ENCODE measurements at regions not wholly inside any gene's neighbourhood (a gene's known extent, or its start where the extent isn't known, plus 50 kb on each side); places are given as distances from the start of the nearest gene placed in this dataset.
"Not testable (repeated sequence)": the region's sequence is repeated elsewhere in the genome, so short reads cannot be mapped to it uniquely, and the experiment has no call there.

DNA sequence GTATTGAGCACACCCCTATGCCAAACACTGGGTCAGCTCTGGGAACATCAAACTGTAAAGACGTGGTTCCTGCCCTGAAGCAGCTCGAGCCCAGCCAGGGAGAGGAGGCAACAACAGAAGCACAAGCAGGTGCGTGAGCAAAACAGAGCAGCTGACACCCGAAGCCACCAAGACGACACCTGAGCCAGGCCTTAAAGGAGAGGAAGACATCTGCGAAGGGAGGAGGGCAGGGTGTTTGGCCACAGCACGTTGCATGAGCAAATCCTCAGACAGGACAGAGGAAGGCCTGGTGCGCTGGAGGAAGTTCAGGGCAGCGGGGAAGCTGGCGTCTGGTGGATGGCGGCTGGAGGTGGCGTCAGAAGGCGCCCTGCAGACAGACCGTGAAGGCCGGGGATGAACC lies 172.0 kb downstream of the KLRB1 start:
- H3K9me3 ChIP-seq; H3K27ac ChIP-seq; intact Hi-C loops (cut with DNase I; ENCODE audit: low total_unique reads); H3K27me3 ChIP-seq; in situ Hi-C loops (cut with MboI; ENCODE audit: low sequenced_read_pairs in 4 of 4); H3K36me3 ChIP-seq; DNase-seq; H3K4me1 ChIP-seq; H3K4me3 ChIP-seq: not testable (repeated sequence)
- peak; percentile 58 for ATAC-seq

DNA sequence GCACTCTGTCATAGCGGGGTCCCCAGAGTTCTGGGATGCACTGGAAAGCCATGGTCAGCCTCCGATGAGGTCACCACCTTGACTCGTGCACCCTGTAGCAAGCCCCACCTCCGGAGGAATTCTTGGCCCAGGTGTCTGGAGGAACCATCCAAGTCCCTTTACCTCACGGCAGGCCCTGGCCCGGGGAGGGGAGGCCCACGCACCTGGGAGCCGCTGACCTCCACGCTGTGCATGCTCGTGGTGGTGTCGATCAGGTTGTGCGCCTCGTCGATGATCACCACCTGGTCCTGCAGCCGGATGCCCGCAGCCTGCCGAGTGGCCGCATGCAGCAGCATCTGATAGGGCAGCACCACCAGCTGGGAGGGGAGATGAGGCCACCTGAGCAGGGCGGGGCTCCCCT lies 177.3 kb downstream of the KLRB1 start:
- DNase-seq; H3K9me3 ChIP-seq; H3K4me3 ChIP-seq; intact Hi-C loops (cut with DNase I; ENCODE audit: low total_unique reads); H3K27me3 ChIP-seq; H3K27ac ChIP-seq; in situ Hi-C loops (cut with MboI; ENCODE audit: low sequenced_read_pairs in 4 of 4); H3K36me3 ChIP-seq; ATAC-seq; H3K4me1 ChIP-seq: not testable (repeated sequence)

DNA sequence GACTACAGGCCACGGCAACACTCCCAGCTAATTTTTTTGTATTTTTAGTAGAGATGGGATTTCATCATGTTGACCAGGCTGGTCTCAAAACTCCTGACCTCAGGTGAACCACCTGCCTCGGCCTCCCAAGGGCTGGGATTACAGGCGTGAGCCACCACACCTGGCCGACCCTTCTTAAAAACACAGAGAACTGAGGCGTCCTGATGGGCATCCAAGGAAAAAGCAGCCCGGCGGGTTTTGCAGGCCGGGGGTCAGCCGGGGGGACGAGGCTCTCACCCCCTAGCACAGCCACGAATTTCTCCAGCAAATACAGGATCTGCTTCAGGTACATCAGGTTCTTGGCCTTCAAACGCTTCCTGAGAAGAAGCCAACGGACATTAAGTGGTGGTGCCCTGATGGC lies 178.9 kb downstream of the KLRB1 start:
- H3K4me1 ChIP-seq; H3K27me3 ChIP-seq; intact Hi-C loops (cut with DNase I; ENCODE audit: low total_unique reads); H3K4me3 ChIP-seq; in situ Hi-C loops (cut with MboI; ENCODE audit: low sequenced_read_pairs in 4 of 4); H3K36me3 ChIP-seq; DNase-seq; H3K27ac ChIP-seq; H3K9me3 ChIP-seq; ATAC-seq: not testable (repeated sequence)

DNA sequence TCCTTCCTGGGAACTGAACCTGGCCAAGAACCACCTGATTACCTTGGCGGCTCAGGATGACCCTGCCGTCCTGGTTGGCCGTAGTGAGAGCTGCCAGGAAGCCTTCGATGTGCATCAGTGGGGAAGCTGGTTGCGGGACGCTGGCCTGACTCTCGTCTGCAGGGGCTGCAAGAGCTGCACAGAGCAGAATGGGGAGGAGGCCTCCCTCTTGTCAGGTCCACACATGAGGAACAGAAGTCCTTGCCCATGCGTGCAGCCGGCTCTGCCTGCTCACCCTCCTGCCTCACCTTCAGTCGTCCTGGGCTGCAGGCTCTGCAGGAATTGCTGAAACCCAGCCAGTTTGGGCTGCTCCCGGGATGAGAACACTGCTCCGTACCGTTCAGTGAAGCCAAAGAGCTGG lies 182.3 kb downstream of the KLRB1 start:
- in situ Hi-C loops (cut with MboI; ENCODE audit: low sequenced_read_pairs in 4 of 4); DNase-seq; intact Hi-C loops (cut with DNase I; ENCODE audit: low total_unique reads); H3K36me3 ChIP-seq; H3K4me3 ChIP-seq; ATAC-seq; H3K27ac ChIP-seq; H3K27me3 ChIP-seq; H3K4me1 ChIP-seq; H3K9me3 ChIP-seq: not testable (repeated sequence)

DNA sequence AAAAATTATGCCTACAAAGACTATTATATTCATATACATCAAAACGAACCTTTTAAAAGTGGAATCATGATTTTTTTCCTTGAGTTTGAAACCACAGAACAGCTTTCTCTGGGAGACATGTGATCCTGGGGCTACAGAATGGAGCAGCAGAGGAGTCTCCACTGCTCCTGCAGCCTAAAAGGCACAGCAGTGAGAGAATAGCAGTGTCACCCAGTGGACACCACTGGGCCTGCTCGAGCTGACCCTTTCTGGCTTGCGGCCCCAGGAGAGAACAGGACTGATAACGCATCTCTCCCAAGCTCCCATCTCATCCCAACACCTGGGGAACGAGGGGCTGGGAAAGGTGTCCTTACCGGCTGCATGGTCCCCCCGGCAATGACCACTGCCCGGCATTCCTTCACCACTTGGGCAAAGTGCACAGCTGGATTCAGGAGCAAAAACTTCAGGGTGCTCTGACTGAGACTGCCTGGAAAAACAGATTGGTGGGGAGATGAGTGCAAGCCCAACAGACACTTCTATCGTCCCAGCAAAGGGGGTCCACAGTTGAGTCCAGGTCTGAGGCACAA lies 183.5 kb downstream of the KLRB1 start:
- H3K9me3 ChIP-seq; H3K4me3 ChIP-seq; intact Hi-C loops (cut with DNase I; ENCODE audit: low total_unique reads); H3K36me3 ChIP-seq; H3K27ac ChIP-seq; in situ Hi-C loops (cut with MboI; ENCODE audit: low sequenced_read_pairs in 4 of 4); H3K4me1 ChIP-seq; ATAC-seq; DNase-seq; H3K27me3 ChIP-seq: not testable (repeated sequence)

DNA sequence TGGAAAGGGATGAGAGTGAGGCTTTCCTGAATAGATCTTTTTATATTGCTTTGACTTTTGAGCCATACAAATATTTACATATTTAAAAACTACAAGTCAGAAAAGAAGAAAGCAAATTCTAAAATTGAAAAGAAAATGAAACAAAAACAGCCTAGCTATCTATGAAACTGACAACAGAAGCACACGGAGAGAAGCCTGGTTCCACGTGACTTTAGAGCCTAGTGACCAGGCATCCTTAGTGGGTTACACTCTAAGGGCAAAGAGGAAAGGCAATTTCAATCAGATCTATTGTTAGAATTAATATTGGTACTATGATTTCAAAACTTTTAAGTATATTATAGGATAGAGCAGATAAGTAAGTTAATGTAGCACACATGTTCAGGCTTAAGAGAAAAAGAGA lies 185.0 kb downstream of the KLRB1 start:
- intact Hi-C loops (cut with DNase I; ENCODE audit: low total_unique reads); H3K36me3 ChIP-seq; H3K4me1 ChIP-seq; ATAC-seq; H3K27me3 ChIP-seq; H3K4me3 ChIP-seq; DNase-seq; H3K27ac ChIP-seq; in situ Hi-C loops (cut with MboI; ENCODE audit: low sequenced_read_pairs in 4 of 4); H3K9me3 ChIP-seq: not testable (repeated sequence)

DNA sequence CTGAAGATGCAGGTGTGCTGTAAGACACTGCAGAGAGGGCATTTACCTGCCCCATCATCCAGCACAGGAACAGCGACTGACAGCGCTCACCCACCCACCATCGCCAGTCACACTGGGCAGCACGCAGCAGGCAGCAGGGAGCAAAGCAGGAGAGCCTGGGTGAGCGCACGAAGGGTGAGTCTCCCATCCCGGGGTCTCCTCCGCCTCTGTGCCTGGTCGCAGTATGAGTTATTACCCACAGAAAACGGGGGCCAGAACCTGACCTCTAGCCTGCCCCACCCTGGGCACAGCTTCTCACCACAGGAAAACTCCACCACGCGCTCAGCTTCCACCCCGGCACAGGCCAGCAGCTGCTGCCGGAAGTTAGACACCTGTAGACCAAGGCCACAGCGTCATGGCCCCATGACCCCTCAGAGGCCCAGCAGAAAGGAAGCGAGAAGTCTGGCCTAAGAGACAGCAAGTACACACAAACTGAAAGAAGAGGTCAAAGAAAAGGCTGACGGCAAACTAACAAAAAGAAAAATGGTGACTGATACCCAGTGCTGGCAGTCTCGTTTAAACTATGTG lies 186.1 kb downstream of the KLRB1 start:
- ATAC-seq; in situ Hi-C loops (cut with MboI; ENCODE audit: low sequenced_read_pairs in 4 of 4); DNase-seq; H3K36me3 ChIP-seq; H3K27me3 ChIP-seq; H3K4me1 ChIP-seq; H3K4me3 ChIP-seq; intact Hi-C loops (cut with DNase I; ENCODE audit: low total_unique reads); H3K27ac ChIP-seq; H3K9me3 ChIP-seq: not testable (repeated sequence)

DNA sequence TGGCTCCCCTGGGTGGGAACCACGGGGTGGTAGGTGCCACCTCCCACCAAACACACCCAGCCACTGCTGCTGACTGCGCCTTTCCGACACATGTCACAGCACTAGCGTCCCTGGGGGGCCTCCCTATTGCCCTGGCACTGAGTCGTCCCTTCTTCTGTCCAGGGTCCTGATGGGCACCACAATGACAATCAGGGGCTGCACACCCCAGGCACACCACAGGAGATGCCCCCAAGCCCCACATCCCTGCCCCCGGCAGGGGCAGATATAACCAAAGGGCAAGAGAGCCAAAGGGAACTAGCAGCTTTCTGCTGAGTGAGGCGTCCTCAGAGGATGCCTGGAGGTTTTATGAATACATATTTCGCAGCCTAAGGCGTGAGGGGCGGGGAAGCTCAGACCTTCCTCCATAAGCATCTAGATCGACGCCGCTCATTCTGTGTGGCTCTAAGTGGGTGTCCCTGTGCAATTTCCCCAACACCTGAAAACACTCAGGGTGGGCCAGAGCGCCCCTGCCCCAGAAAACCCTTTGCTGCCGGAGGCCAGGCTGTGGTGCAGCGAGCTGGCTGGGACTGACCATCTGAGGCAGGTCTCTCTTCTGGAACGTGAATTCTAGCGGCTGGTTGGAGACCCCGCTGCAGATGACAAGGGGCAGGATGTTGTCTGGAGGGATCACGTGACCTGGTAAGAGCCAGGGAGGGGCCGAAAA lies 186.7 kb downstream of the KLRB1 start:
- H3K9me3 ChIP-seq; H3K4me1 ChIP-seq; H3K27ac ChIP-seq; intact Hi-C loops (cut with DNase I; ENCODE audit: low total_unique reads); H3K27me3 ChIP-seq; H3K4me3 ChIP-seq; in situ Hi-C loops (cut with MboI; ENCODE audit: low sequenced_read_pairs in 4 of 4); ATAC-seq; DNase-seq; H3K36me3 ChIP-seq: not testable (repeated sequence)

DNA sequence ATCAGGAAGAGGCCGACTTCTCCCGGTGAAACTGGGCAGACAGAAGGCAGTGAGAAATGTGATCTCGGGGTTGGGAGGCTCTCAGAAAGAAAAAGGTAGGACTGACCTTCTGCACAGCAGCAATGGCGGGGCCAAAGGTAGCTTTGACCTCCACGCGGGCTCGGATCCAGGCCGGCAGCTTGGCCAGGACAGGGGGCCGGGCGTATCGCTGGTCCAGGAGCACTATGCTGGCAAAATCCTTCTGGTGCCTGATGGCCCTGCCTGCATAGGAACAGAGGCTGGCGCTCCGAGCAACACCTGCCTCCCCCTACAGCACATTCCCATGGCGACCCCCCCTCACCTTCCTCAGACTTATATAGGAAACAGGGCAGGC lies 189.1 kb downstream of the KLRB1 start:
- H3K4me1 ChIP-seq; ATAC-seq; H3K27me3 ChIP-seq; H3K9me3 ChIP-seq; H3K27ac ChIP-seq; DNase-seq; intact Hi-C loops (cut with DNase I; ENCODE audit: low total_unique reads); H3K36me3 ChIP-seq; H3K4me3 ChIP-seq; in situ Hi-C loops (cut with MboI; ENCODE audit: low sequenced_read_pairs in 4 of 4): not testable (repeated sequence)

DNA sequence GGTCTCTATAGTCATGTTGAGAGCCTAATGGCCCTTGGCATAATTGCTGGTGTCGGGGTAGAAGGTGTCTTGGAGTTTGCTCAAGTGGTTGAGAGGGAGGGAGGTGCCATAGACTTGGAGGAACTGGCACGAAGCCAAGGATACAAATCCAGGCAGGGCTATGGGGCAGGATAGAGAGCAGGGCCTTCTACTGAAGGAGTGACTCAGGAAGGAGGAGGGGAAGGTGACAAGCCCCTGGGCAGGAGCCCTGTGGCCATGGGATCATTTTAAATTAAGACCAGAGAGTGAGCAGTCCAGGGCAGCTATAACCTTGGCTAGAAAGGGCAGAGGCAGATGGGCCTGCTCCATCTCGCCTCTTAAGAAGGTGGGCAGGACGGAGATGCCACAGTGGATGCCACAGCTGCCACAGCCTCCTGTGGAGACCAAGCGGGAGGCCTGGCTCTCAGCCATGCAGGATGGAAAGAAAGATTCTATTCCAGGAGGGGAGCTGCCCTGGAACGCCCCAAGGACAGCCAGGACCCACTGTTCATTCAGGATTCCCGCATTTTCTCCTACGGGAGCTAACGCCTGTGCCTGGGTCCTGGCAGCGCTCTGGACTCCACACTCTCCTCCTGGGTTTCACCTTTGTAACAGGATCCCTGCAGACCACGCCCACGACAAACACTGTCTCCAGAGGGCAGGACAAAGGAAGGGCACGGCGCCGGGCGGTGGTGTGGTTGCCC lies 189.6 kb downstream of the KLRB1 start:
- intact Hi-C loops (cut with DNase I; ENCODE audit: low total_unique reads); H3K4me1 ChIP-seq; H3K27me3 ChIP-seq; ATAC-seq; H3K9me3 ChIP-seq; in situ Hi-C loops (cut with MboI; ENCODE audit: low sequenced_read_pairs in 4 of 4); H3K36me3 ChIP-seq; DNase-seq; H3K27ac ChIP-seq; H3K4me3 ChIP-seq: not testable (repeated sequence)

DNA sequence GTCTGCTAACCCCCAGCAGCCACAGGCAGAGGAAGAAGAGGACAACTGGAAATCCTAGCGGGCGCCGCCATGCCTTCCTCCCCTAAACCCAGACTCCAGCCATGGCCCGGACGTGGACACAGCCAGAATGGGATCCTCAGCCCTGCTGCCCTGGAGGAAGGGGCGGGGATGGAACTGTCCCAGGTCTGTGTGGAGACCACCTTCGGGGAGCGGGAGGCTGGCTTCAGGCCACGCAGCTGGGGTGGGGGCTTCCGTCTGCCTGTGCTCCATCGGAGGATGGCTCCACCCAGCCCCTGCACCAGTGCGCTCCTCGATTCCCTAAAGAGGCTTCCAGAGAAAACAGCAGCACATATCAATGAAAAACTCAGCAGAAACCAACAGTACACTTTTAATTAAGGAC lies 190.4 kb downstream of the KLRB1 start:
- H3K4me1 ChIP-seq; ATAC-seq; intact Hi-C loops (cut with DNase I; ENCODE audit: low total_unique reads); in situ Hi-C loops (cut with MboI; ENCODE audit: low sequenced_read_pairs in 4 of 4); H3K27ac ChIP-seq; H3K27me3 ChIP-seq; H3K4me3 ChIP-seq; H3K9me3 ChIP-seq; H3K36me3 ChIP-seq; DNase-seq: not testable (repeated sequence)

DNA sequence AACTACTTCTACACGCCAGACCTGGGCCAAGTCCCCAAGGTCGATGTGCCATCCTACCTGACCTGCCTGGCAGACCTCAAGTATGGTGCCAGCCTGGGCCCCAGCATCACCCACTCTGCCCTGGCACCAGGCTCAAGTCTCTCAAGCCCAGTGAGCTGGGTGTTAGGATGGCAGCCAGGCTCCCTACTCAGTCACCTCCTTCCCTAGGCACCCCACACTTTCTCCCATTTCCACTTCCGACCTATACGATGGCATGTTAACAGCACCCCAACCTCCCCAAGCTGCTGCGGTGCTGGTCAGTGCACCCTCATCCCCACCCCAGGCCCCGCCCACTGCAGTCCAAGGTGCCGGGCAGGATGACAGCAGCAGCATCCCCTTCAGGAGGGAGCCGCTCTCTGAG lies 191.4 kb downstream of the KLRB1 start:
- H3K36me3 ChIP-seq; H3K27me3 ChIP-seq; intact Hi-C loops (cut with DNase I; ENCODE audit: low total_unique reads); H3K4me1 ChIP-seq; H3K9me3 ChIP-seq; ATAC-seq; DNase-seq; H3K27ac ChIP-seq; in situ Hi-C loops (cut with MboI; ENCODE audit: low sequenced_read_pairs in 4 of 4); H3K4me3 ChIP-seq: not testable (repeated sequence)

All from gastrocnemius medialis (tissue), 4 donors.